HG03097 (cell line): ENCODE measurements at regions not wholly inside any gene's neighbourhood (a gene's known extent, or its start where the extent isn't known, plus 50 kb on each side); places are given as distances from the start of the nearest gene placed in this dataset.
"Not testable (repeated sequence)": the region's sequence is repeated elsewhere in the genome, so short reads cannot be mapped to it uniquely, and the experiment has no call there.

ENCODE experiments used
- ATAC-seq: cut with Tn5 transposase; IDR thresholded peaks from one replicate; pipeline ENCODE4 v1.9.1; 2021; ENCODE audit not compliant: unreplicated experiment, low FRiP score

GRCh38 chr3:87737817-87738216, 321.0 kb downstream of the CGGBP1 start:
- ATAC-seq = not testable (repeated sequence)

GRCh38 chr3:87733671-87734367, 325.0 kb downstream of the CGGBP1 start:
- no peak for ATAC-seq

- no peak for ATAC-seq
These were observed 326.5 kb downstream of the CGGBP1 start for GRCh38 chr3:87732294-87732693.

- ATAC-seq = no peak
These were observed 331.0 kb downstream of the CGGBP1 start for GRCh38 chr3:87727783-87728182.

- ATAC-seq = no peak
These were observed 339.7 kb downstream of the CGGBP1 start for GRCh38 chr3:87719060-87719459.

GRCh38 chr3:87710511-87710910, 348.3 kb downstream of the CGGBP1 start:
- no peak for ATAC-seq

- no peak for ATAC-seq
These were observed 348.8 kb downstream of the CGGBP1 start for GRCh38 chr3:87710028-87710427.

GRCh38 chr3:87706176-87706575, 352.6 kb downstream of the CGGBP1 start:
- no peak for ATAC-seq

GRCh38 chr3:87702600-87702999, 356.2 kb downstream of the CGGBP1 start:
- ATAC-seq = no peak

- no peak for ATAC-seq
These were observed 362.4 kb downstream of the CGGBP1 start for GRCh38 chr3:87696124-87697013.

- no peak for ATAC-seq
These were observed 364.1 kb downstream of the CGGBP1 start for GRCh38 chr3:87694678-87695077.

GRCh38 chr3:87691109-87691508, 367.7 kb downstream of the CGGBP1 start:
- ATAC-seq = no peak

GRCh38 chr3:87678984-87679660, 379.7 kb downstream of the CGGBP1 start:
- not testable (repeated sequence) for ATAC-seq

GRCh38 chr3:87674397-87675161, 384.2 kb downstream of the CGGBP1 start:
- peak; percentile 100 for ATAC-seq

GRCh38 chr3:87673132-87673531, 385.7 kb downstream of the CGGBP1 start:
- ATAC-seq = no peak

GRCh38 chr3:87654184-87654583, 377.8 kb upstream of the POU1F1 start:
- ATAC-seq = no peak

- ATAC-seq = not testable (repeated sequence)
These were observed 376.8 kb upstream of the POU1F1 start for GRCh38 chr3:87653138-87653537.

GRCh38 chr3:87634426-87634825, 358.0 kb upstream of the POU1F1 start:
- no peak for ATAC-seq

- no peak for ATAC-seq
These were observed 350.9 kb upstream of the POU1F1 start for GRCh38 chr3:87627316-87627715.

- ATAC-seq = no peak
These were observed 350.2 kb upstream of the POU1F1 start for GRCh38 chr3:87626546-87626945.

- no peak for ATAC-seq
These were observed 349.5 kb upstream of the POU1F1 start for GRCh38 chr3:87625876-87626275.
